Stimulated activated CD4-positive, alpha-beta T cell treated with anti-CD3 and anti-CD28 coated beads, Interleukin-2, amount 100 ng/mL, for 24 hours (primary cell): ENCODE measurements at regions not wholly inside any gene's neighbourhood (a gene's known extent, or its start where the extent isn't known, plus 50 kb on each side); places are given as distances from the start of the nearest gene placed in this dataset.

ENCODE experiments used
- DNase-seq, 2 donors: peaks; one replicate each; pipeline ENCODE4 v3.0.0-alpha.2; 2020

DNA sequence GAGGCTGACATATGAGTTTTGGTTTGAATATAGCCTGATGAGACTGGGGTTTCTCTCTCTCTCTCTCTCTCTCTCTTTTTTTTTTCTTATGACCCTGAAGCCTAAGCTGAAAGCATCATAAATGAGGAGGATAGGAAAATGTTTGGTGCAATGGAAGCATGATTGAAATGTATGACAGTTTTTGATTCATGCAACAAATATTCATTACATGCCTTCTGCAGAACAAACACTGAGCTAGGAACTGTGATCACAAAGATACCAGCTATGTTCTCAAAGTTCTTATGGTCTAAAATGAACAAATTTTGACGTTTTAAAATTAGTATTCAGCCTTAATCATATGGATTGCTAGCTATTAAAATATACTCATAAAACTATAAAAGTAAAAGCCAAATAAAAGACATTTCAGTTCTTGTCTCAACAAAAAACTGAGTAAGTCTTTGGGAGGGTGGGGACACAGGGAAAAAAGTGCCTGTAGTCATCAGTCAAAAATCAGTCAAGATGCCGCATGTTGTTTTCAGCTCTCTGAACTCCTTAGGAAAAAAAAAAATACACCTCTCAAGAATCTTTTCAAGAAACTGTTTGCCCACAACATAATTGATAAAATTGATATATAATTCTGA lies 57.2 kb downstream of the NKX6-1 start:
- DNase-seq: no peak

DNA sequence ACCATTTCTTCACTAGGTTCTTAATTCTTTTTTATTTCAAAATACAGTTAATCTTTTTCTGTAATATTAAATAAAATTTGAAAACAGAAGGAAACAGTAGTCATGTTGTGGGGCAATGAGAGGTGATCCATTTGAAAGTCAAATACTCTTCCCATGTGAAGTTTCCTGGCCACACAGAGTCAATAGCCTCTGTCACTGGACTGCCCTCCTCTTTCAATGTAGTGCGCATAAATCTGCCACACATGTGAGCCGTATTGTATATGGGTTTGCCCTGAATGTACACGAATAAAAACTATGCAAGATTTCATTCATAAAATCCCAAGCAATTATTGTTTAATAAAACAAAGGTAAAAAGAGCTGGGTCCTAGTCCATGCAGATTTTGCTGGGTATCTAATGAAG lies 59.1 kb downstream of the NKX6-1 start:
- no peak for DNase-seq

DNA sequence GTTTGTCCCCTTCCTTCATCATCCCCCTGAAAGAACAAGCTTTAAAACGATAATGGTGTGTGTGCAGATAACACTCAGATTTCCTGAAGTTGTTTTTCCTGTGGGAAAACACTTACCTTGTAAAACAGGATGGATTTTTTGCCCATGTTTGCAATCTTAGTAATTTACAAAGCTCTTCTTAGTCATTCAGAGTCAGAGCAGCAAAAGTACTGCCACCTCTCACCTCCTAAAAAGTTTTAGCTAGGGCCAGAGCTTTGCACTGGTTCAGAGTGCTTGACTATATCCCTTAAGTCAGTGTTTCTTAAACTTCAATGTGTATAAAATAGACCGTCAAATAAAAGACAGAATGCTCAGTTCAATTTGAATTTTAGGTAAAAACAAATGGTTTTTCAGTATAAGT lies 62.3 kb downstream of the NKX6-1 start:
- no peak for DNase-seq

DNA sequence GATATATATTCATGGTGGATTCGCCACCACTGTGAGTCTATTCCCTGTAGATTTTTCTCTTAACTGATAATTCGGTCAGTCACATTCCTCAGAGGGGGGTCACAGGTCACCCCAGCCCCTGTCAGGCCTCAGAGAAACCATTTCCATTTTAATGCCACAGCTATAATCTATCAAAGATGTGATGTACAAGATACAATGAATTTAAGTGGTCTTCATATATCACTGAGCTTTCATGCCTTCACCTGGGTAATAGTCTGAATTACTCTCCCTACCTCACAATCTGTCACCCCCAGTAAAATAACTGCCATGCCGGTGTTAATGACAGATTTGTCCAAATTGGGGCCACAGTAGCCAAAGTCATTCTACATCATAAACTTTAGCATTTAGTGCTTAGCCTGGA lies 64.7 kb downstream of the NKX6-1 start:
- DNase-seq: no peak

DNA sequence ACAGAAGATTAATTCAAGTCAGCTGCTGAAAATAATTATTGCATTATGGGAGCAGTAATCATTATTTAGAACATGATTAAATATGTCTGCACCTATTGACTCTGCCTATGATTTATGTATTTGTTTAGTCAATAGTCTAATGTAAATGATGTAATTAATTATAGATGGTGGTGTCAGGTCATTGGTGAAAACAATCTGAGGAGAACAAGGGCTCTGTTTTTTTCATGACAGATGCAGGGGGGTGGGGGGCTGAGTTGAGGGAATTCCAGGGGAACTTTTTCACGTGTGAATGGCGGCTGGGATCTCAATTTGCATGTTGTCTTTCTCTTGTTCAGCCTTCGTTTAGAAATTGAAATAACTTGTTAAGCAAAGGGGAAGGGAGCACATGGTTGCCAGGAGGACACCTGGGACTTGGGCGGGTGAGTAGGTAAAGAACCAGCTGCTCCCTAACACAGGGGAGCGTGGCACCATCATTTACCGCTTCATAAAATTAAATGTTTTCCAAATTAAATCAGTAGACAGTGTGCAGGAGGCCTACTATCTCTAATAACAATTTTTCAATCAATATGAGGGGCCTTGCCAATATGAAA lies 65.4 kb downstream of the NKX6-1 start:
- DNase-seq: no peak

DNA sequence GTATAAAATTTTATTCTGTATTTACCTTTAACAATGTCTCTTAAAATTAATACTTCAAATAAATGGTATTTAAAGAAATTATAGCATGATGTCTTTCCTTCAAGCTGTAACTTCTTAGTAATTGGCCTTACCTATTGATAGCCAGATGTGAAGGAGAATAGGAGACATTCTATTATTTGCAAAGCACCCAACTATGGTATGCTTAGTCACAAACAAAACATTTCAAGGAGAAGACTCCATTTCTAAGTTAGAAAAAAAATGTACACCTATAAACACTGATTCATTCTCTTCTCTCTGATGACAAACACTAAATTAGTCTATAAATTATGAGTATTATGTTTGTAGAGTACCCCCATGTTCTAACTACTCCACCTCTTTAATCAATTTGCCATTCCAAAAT lies 66.4 kb downstream of the NKX6-1 start:
- DNase-seq: no peak

DNA sequence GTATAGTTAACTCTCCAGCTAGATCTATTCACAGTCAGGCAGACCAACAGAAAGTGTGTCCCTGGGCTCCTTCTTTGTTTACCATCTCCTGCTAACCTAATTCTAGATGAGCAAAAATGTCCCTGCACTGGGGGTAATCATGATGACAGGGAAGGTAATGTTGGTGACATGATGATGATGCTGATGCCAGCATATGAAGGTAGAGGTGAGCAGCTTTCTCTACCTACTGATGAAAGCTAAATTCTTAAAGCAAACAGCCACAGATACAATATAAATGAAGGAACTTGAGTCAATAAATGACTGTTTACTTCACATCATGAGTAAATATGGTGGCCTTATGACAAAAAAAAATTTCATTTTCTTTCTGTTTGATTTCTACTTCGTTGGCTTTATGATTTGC lies 78.5 kb downstream of the NKX6-1 start:
- DNase-seq: no peak

DNA sequence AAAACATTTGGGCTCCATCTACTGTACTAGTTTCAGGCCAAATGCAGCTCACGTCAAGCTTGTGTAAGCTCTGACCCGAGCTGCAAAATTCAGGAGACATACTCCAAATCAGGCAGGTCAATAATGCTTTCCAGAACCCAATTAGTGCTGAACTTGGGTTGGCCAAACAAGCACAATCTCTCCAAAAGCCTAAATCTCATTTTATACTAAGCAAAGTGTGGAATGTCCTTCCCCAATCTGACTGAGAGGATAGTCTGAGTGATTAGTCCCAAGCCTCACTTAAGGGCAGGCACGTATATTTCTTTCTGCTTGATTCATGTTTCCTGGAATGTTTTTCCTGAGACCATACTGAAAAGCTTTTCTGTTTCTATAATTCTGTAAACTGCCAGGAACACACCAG lies 79.9 kb downstream of the NKX6-1 start:
- DNase-seq: no peak

DNA sequence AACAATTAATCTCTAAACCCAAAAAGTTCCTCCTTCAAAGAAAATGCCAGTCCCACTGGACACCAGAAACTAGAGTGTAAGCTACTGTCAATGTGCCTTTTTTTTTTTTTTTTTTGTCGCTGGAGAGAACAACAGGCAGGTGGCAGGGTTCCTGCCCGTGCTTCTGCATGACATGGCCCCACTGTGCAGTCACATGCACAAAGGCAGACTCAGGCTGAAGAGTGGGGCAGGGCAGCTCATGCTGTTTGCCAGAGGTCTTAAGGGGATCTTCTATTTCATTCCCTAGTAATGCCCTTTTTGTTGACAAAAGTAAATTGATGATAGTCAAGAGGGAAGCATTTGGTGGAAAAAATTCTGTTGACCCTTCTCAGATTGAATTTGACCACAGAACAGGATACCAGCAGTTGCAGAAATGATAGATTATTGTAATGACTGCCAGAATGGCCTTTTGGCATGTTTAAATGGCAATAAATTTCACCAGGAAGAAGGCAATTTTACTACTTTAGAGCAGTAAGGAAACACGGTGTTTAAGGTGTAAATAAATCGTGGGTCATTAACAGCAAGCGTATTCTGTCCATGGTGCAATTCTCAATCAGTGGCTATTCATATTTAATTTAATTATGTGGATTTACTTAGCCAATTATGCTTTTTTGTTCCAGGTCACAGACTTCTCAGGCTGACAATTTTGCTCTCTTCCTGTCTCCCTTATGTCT lies 80.9 kb downstream of the NKX6-1 start:
- no peak for DNase-seq

DNA sequence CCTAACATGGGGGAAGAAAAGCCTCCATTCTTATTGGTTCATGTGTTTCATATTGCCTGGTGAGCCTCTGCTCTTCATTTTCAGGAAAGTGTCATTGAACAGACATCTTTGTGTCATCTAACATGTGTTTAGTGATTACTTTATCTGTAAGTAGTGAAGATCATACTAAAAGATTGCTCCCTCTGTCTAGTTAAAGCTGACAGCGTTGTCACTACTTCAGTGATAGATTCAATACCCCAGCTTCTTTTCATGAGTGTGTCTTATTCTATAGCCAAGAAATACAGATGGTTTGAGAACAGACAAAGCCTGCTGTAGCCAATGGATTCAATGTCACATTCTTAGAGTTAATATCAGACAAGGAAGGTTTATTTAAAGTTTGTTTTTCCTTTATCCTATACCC lies 85.1 kb downstream of the NKX6-1 start:
- no peak for DNase-seq

DNA sequence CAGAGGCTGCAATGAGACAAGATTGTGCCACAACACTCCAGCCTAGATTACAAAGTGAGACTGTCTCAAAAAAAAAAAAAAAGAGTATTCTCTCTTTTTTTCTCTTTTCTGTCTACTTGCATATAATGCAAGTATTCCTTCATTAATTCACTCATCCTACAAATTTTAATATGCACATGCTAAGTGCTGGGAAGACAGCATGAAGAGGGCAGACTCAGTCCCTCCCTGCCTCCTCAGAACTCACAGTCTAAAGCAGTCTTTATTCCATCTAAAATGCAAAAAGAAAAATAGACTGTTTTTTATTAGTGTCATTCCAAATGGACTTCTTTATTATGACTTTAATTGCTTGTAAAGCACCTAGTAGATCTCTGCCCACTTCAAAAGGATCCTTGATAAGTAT lies 85.6 kb downstream of the NKX6-1 start:
- no peak for DNase-seq

DNA sequence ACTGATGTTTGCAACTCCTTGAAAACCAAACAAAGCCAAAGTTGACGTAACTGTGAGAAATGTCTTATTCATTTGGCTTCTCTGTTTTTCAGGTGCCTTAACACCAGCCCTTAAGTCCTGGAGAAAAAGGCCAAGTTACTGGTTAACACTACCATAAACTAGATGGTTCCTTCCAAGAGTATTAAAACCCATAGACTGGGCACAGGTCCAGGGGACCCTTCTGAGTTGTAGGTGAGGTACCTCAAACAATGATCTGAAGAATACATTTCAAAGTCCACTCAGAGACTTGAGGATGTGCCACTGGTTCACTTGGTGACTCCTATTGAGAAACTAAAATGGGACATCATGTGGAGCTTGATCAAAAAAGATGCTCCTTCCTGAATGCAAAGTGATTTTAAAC lies 87.0 kb downstream of the NKX6-1 start:
- DNase-seq: no peak

DNA sequence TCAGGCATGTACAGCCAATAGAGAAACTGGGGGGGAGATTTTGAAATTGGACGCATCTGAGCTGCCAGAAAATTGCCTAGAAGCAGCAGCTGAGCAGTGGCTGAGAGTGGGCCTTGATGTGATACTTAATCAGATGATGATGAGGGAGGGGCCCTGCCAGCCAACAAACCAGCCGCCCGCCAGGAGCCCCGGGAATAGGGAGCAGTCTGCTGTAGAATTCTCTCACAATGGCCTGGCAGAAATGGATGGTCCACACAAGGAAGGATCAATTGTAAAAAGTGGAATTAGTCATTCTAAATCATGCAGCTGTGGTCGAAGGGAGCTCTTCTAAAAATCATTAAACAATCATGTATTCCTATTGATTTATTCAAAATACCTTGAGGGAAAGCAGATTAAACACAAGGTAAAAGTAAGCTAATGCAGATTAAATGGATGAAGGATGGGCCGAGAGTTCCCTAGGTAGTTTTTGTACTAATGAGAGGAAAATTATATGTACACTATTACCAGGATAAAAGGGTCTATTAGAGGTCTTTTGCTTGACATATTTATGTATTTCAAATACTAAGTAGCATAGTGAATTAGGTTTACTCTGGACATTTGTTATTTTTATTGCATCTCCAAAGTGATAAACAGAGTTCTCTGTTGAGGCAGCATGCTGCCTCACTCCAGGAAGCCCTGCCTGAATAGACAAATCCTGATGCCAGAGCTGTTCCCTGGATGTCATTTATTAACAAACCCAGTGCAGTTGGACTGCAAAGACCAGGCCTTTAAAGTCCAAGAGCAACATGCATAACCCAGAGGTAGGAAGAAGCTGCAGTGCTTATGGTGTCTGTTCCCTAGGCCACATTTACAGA lies 91.3 kb downstream of the NKX6-1 start:
- no peak for DNase-seq

DNA sequence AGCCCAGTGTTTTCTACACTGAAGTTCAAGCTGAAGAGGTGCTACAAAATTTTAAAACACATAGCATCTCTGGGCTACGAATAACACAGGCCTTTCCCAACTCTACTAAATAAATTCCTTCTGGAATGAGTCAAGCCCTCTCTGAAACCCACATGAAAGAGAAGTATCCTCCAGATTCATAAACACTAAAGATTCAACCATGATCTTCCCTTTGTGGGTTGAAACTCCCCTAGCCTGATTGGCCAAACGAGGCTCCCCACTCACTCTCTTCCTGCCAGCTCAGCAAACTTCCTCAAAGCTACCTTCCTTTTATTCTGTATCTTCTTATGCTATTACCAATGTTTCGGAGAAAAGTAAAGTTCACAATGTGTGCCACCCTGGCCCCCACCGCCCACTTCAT lies 95.4 kb downstream of the NKX6-1 start:
- no peak for DNase-seq

DNA sequence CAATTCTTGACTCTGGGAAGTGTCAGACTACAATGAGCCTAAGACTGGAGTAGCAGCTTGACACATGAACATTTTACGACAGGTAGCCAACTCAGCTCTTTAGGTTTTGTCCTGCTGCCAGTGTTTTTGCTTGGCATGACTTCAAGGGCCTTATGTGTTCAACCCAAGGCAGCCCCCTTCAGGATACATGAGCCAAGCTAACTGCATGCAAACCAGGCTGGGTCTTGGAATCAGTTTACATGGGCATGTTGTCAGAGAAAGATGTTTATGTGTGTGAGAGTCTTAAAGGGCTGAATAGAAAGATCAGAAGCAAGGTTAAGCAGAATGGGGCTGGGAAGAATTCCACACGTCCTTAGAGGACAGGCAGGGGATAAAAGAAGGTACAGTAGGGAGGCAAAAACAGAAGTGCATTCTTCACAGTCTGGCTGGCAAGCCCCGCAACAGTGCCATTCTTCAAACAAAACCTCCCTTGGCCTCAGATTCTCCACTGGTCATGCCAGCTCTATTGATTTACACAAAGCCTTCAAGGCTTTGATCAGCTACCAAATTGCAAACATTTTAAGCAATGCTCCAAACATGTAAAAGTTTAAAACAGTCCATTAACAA lies 97.3 kb downstream of the NKX6-1 start:
- no peak for DNase-seq

DNA sequence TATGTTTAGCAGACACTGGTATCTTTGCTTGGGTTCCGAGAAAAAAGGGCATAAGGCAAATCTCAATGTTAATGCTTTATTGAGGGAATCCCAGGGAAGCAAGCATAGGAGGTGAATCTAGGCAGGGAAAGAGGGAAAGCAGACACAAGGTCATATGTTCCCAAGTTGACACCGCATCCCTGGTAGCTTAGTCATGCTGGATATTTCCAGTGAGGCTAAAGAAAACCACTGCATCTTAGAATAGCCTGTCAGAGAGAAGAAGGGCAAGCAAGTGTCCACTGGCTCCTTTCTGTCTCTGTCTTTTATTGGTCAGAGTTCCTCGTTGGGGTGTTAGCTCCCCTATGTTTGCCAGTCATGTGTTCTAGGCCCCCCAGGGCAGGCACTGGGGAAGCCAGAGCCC lies 104.7 kb downstream of the NKX6-1 start:
- DNase-seq: no peak

DNA sequence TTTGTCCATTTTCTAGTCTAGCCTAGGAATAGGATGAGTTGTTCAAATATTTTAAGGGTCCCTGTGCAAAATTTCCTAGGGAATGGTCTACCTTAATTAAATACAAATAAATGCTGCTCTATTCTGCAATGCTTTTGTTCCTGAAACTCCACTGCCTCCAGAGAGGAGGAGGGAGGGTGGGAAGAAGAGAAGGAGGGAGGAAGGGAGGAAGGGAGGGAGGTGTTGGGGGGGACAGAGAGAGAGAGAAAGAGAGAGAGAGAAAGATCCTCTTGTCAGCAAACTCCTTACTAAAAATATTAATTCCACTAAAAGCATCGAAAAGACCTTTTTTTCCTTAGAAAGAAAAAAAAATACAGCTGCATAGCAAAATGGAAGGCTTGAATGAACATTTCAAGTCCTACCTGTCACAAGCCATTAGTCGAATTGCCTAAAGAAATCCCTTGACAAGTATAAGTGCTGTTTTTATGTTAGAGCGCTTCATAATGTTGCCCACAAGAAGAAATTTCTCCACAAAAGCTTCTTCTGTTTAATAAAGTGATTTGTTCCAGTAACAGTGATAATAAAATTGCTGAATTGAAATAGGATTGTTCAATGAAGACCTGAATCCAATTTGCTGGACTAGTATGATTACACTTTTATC lies 106.0 kb downstream of the NKX6-1 start:
- DNase-seq: no peak

DNA sequence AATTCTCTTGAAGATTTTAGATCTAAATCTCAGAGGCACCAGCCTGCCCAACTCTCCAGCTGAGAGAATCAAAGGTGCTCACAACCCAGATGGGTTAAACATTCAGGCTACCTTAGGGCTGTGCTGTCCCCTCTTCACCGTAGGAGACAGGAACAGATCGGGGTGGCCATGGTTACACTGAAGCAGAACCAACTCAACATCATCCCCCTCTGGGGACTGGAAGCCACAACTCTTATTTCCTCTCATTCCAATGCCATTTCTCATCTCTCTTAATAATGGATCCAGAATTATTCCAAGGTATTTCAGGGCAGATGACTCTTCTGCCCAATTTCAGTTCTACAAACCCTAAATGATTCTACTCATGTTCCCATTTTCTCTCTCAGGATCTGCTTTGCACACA lies 109.7 kb downstream of the NKX6-1 start:
- DNase-seq: no peak

DNA sequence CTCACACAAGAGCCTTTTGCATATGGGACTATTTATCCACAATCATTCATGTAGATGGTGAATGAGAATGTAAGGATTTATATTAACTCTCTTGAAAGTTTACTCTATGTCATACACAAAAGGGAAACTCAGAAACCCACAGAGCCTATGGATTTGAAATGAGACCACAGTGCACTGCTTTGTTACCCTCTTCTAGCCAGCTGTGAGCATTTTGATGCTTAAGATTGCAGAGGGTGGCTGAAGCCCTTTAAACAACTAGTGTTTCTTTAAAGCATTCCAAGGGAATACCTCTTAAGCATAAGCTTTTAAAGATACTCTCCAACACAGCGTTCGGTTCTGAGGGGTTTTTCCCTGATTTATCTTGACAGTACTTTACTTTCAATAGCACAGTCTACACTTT lies 113.9 kb downstream of the NKX6-1 start:
- DNase-seq: no peak

DNA sequence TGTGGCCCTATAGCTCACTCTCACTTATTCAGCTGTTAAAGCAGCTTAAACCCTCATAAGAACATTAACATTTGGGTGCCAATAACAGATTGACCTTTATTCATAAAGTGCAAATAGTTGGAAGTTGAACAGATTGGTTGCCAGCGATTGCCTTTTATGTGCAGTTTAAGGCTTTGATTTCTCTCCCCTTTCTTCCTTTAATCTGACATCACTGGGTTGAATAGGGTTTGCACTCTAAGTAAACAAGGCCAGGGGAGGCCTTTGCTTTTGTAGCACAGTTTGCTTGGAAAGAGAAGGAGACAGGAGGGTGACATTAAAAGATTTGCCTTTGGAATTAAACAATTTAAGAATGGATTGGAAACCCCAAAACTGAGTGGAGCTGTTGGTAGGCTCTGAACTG lies 114.3 kb downstream of the NKX6-1 start:
- no peak for DNase-seq

DNA sequence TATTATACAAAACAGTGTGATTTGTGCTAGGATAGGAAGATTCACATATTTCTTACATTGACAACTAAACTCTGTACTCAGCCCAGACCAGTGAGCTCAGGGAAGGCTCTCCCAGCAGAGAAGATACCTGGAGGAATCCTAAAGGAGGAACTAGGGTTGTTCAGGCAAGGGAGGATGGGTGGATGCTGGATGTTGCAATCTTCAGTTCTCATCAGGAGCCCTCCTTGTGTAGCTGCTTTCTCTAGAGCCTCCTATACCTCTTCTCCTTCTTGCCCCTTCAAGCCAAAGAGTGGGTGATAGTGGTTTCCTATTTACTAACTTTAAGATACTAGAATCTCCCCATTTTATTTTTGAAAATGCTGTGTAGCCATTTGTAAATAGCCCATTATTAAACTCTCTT lies 117.3 kb downstream of the NKX6-1 start:
- no peak for DNase-seq

DNA sequence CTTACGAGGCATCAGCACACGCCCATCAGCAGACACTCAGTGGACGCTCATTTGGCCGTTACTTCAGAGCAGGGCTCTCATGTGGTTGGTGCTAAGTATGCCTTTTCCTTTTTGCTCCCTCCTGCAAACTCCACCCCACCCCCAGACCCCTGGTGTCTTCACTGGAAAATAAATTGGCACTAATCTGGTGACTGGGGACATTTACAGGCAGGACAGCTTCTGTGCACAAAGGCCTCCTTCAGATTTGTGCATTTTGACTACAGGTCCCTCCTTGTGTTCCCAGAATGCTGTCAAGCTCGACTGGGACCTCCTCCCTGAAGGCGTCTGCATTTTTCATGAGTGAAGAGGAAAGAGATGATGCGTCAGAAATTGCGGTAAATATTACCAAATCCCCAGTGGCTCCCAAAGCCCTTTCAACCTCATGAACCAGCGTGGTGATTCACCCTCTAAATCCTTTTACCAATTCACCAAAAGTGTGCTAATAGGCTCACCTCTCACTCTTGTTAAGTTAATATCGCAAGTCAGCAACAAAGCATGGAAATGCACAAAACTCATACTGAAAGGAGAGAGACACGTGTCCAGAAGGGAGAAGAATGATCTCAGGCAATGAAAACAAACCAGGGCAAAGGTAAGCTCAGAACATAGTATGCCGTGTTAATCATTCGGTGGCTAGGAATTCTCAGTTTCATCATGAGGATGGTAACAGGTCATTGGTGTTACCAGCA lies 119.0 kb downstream of the NKX6-1 start:
- DNase-seq: no peak
